PFSK-1 (cell line): ENCODE measurements at regions not wholly inside any gene's neighbourhood (a gene's known extent, or its start where the extent isn't known, plus 50 kb on each side); places are given as distances from the start of the nearest gene placed in this dataset.

Source experiments
- FOXP2 ChIP-seq: optimal IDR thresholded peaks from 2 replicates; pipeline ENCODE3; 2011; ENCODE audit warnings: borderline replicate concordance, control low read depth, inconsistent platforms; ENCODE audit not compliant: insufficient read depth; ENCODE audit errors: extremely low read length, extremely low read depth
- POLR2AphosphoS5 ChIP-seq: IDR thresholded peaks from 2 replicates; pipeline ENCODE4 v1.6.1; 2012; ENCODE audit warnings: low read depth, mild to moderate bottlenecking, control low read depth, low read length, moderate library complexity
- REST ChIP-seq, 2 experiments: IDR thresholded peaks; 2 replicates each; pipeline versions ENCODE4 v1.6.1 to v1.8.0; 2011 to 2012; ENCODE audit warnings: low read depth in 2 of 2, low read length in 2 of 2, control low read depth in 1 of 2, inconsistent platforms in 1 of 2, mild to moderate bottlenecking in 1 of 2, moderate library complexity in 1 of 2; ENCODE audit not compliant: insufficient read depth in 1 of 2
- SIN3A ChIP-seq: IDR thresholded peaks from 2 replicates; pipeline ENCODE4 v1.6.1; 2012; ENCODE audit warnings: mild to moderate bottlenecking, low read length, moderate library complexity, borderline replicate concordance; ENCODE audit not compliant: insufficient read depth
- TAF1 ChIP-seq: IDR thresholded peaks from 2 replicates; pipeline ENCODE4 v1.6.1; 2012; ENCODE audit warnings: low read length, control low read depth, borderline replicate concordance; ENCODE audit not compliant: insufficient read depth

- TF ChIP-seq SIN3A (no peak), REST (IDR thresholded peaks at IDR 0.05; ENCODE audit: insufficient read depth in 1 of 2, low read depth in 2 of 2, low read length in 2 of 2) (no peak), FOXP2 (no peak), POLR2AphosphoS5 (no peak), TAF1 (no peak)
These were observed 547.7 kb downstream of the EPM2A start for GRCh38 chr6:145187491-145188206.

- no peak for TF ChIP-seq SIN3A
- TF ChIP-seq FOXP2 = no peak
- no peak for TF ChIP-seq REST (IDR thresholded peaks at IDR 0.05; ENCODE audit: insufficient read depth in 1 of 2, low read depth in 2 of 2, low read length in 2 of 2)
These were observed 545.5 kb downstream of the EPM2A start for GRCh38 chr6:145189836-145190235.

DNA sequence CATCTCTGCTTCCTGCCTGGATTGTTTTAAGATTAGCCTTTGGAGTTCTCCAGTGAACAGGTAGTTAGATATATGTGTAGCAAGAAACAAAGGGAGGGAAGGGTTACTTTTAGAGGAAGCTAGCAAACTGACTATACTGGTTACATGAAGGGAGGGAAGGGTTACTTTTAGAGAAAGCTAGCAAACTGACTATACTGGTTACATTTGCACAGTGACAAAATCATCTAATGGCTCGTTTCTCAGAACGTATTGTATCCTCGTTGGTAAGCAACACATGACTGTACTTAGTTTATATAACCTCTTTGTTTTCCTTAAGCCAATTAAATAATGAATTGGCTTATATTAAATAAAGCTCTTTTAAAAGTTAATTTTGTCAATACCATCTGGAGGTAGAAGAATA lies 540.9 kb downstream of the EPM2A start:
- TF ChIP-seq TAF1 (no peak), POLR2AphosphoS5 (no peak), SIN3A (no peak), FOXP2 (no peak), REST (IDR thresholded peaks at IDR 0.05; ENCODE audit: insufficient read depth in 1 of 2, low read depth in 2 of 2, low read length in 2 of 2) (no peak)

- TF ChIP-seq TAF1 (no peak), FOXP2 (no peak), REST (IDR thresholded peaks at IDR 0.05; ENCODE audit: insufficient read depth in 1 of 2, low read depth in 2 of 2, low read length in 2 of 2) (no peak), POLR2AphosphoS5 (no peak), SIN3A (no peak)
These were observed 535.4 kb downstream of the EPM2A start for GRCh38 chr6:145199961-145200360.

GRCh38 chr6:145204301-145204700 lies 531.0 kb downstream of the EPM2A start:
- TF ChIP-seq REST (IDR thresholded peaks at IDR 0.05; ENCODE audit: insufficient read depth in 1 of 2, low read depth in 2 of 2, low read length in 2 of 2) = no peak
- TF ChIP-seq POLR2AphosphoS5 = no peak
- TF ChIP-seq FOXP2 = no peak
- TF ChIP-seq TAF1 = no peak
- TF ChIP-seq SIN3A = no peak
